Ovary (tissue), 3 donors: ENCODE measurements at regions not wholly inside any gene's neighbourhood (a gene's known extent, or its start where the extent isn't known, plus 50 kb on each side); places are given as distances from the start of the nearest gene placed in this dataset.

ENCODE experiments used
- CTCF ChIP-seq, 3 donors: fragments of 450-650 bp in 2 of 3; fragments of 200-600 bp in 1 of 3; IDR thresholded peaks; one replicate each; pipeline versions ENCODE4 v1.5.1 to v1.8.0; 2016 to 2022; ENCODE audit warnings: antibody characterized with exemption in 3 of 3, mild to moderate bottlenecking in 1 of 3
- POLR2A ChIP-seq: fragments of 450-650 bp; IDR thresholded peaks from one replicate; pipeline ENCODE4 v1.6.1; 2017; ENCODE audit warnings: antibody characterized with exemption, mild to moderate bottlenecking, moderate library complexity
- donor health status: DM: no; HTN: no; CAD: no.

- no peak for TF ChIP-seq CTCF (IDR thresholded peaks at IDR 0.05)
- TF ChIP-seq POLR2A: no peak
These were observed 103.2 kb upstream of the ABI3BP start for GRCh38 chr3:101096444-101096843.
